GM12878 (cell line): ENCODE measurements at regions not wholly inside any gene's neighbourhood (a gene's known extent, or its start where the extent isn't known, plus 50 kb on each side); places are given as distances from the start of the nearest gene placed in this dataset.

Source experiments
- ATAC-seq: fragments of 200-7000 bp; cut with Tn5 transposase; 3 replicates; pipeline ENCODE4 v1.9.1; 2020; ENCODE audit warnings: mild to moderate bottlenecking, moderate library complexity
- BruUV-seq: library from RNA; stranded (reverse); fragments of 400-500 nt; replicated peaks from 2 replicates; lab custom pipeline; 2021; lab: Mats Ljungman, UMichigan
- CTCF ChIA-PET: fragments of 300-600 bp; sonication (Branson Sonifier 250); formaldehyde crosslinking; extraction: SDS; loops from one replicate; lab custom pipeline; 2021; ENCODE audit warnings: inconsistent platforms; lab: Yijun Ruan, JAX
- POLR2A ChIA-PET: fragments of 350-600 bp; formaldehyde crosslinking; extraction: SDS; loops from one replicate; lab custom pipeline; 2021; ENCODE audit warnings: inconsistent platforms; lab: Charles Lee
- RAD21 ChIA-PET: fragments of 300-600 bp; sonication (Branson Sonifier 250); formaldehyde crosslinking; loops from one replicate; lab custom pipeline; 2023; ENCODE audit warnings: antibody characterized with exemption; ENCODE audit not compliant: unreplicated experiment; lab: Charles Lee
- SMC1A ChIA-PET: fragments of 300-600 bp; sonication (Branson Sonifier 250); formaldehyde crosslinking; loops from one replicate; lab custom pipeline; 2023; ENCODE audit not compliant: unreplicated experiment, uncharacterized antibody; lab: Charles Lee
- DNase-seq: peaks from one replicate; pipeline ENCODE4 v3.0.0-alpha.2; 2011; ENCODE audit warnings: low read depth, low spot score
- FAIRE-seq: peaks from 3 replicates; lab custom pipeline; 2011; peaks lifted over from hg19 to GRCh38; lab: Jason Lieb, UNC
- H2AFZ ChIP-seq: 2 replicates; pipeline ENCODE4 v1.6.0; 2011; ENCODE audit warnings: low read depth, low read length, control low read depth; ENCODE audit not compliant: control insufficient read depth
- H3K27ac ChIP-seq: 2 replicates; pipeline ENCODE4 v1.5.1; 2011; ENCODE audit warnings: control low read depth; ENCODE audit not compliant: control insufficient read depth, insufficient read depth
- H3K27me3 ChIP-seq, 2 experiments: replicated peaks in 1 of 2; 2 replicates each; pipeline versions ENCODE4 v1.6.0 to v1.6.1; 2011; ENCODE audit warnings: low read length in 1 of 2; ENCODE audit not compliant: control insufficient read depth in 2 of 2, insufficient read depth in 2 of 2
- H3K36me3 ChIP-seq, 2 experiments: 2 replicates each; pipeline ENCODE4 v1.5.1; 2011; ENCODE audit warnings: low read length in 1 of 2; ENCODE audit not compliant: control insufficient read depth in 2 of 2, insufficient read depth in 2 of 2
- H3K4me1 ChIP-seq: 2 replicates; pipeline ENCODE4 v1.6.1; 2011; ENCODE audit warnings: mild to moderate bottlenecking, low read length, moderate library complexity, mixed read lengths; ENCODE audit not compliant: control insufficient read depth, insufficient read depth
- H3K4me2 ChIP-seq: 2 replicates; pipeline ENCODE4 v1.6.0; 2011; ENCODE audit warnings: control low read depth; ENCODE audit not compliant: control insufficient read depth, insufficient read depth
- H3K4me3 ChIP-seq: fragments of 200-600 bp; sonication (generic); 2 replicates; pipeline ENCODE4 v1.5.1; 2016
- H3K79me2 ChIP-seq: 2 replicates; pipeline ENCODE4 v1.6.0; 2011; ENCODE audit warnings: low read length; ENCODE audit not compliant: control insufficient read depth, insufficient read depth
- H3K9ac ChIP-seq: 2 replicates; pipeline ENCODE4 v1.8.0; 2011; ENCODE audit warnings: low read length, control low read depth, mixed read lengths; ENCODE audit not compliant: control insufficient read depth, insufficient read depth
- H3K9me3 ChIP-seq: replicated peaks from 3 replicates; pipeline ENCODE4 v1.5.1; 2011; ENCODE audit warnings: mild to moderate bottlenecking, low read length; ENCODE audit not compliant: control insufficient read depth, insufficient read depth
- H4K20me1 ChIP-seq: 2 replicates; pipeline ENCODE4 v1.6.0; 2011; ENCODE audit not compliant: control insufficient read depth, insufficient read depth
- BHLHE40 ChIP-seq, 2 experiments: fragments of 450-650 bp in 1 of 2; IDR thresholded peaks; 2 replicates each; pipeline ENCODE4 v1.6.1; 2011 to 2017; ENCODE audit warnings: low read depth in 2 of 2, borderline replicate concordance in 1 of 2, improper control_type of control experiment in 1 of 2, low read length in 1 of 2, mild to moderate bottlenecking in 1 of 2
- CHD2 ChIP-seq: IDR thresholded peaks from 2 replicates; pipeline ENCODE4 v1.6.1; 2011; ENCODE audit warnings: low read depth, low read length, improper control_type of control experiment, borderline replicate concordance
- CUX1 ChIP-seq: IDR thresholded peaks from 2 replicates; pipeline ENCODE4 v1.6.1; 2012; ENCODE audit warnings: improper control_type of control experiment, low read depth, low read length; ENCODE audit not compliant: insufficient replicate concordance
- ETV6 ChIP-seq, 2 experiments: fragments of 450-650 bp in 1 of 2; IDR thresholded peaks in 1 of 2; conservative IDR thresholded peaks in 1 of 2; 2 replicates each; pipeline ENCODE4 v1.6.1; 2014; ENCODE audit warnings: antibody characterized with exemption in 1 of 2, borderline replicate concordance in 1 of 2, low read depth in 1 of 2, mild to moderate bottlenecking in 1 of 2, moderate library complexity in 1 of 2
- HDAC2 ChIP-seq: fragments of 200-600 bp; sonication (generic); IDR thresholded peaks from 2 replicates; pipeline ENCODE4 v1.6.1; 2017
- MTA3 ChIP-seq: IDR thresholded peaks from 2 replicates; pipeline ENCODE4 v1.6.1; 2012; ENCODE audit warnings: low read length, inconsistent platforms, borderline replicate concordance
- NFXL1 ChIP-seq: fragments of 450-650 bp; IDR thresholded peaks from 2 replicates; pipeline ENCODE4 v1.6.1; 2017; ENCODE audit warnings: antibody characterized with exemption, mild to moderate bottlenecking, borderline replicate concordance
- SP1 ChIP-seq: IDR thresholded peaks from one replicate; pipeline ENCODE4 v1.6.1; 2011; ENCODE audit warnings: low read depth, low read length
- ZNF24 ChIP-seq: fragments of 450-650 bp; IDR thresholded peaks from 2 replicates; pipeline ENCODE4 v1.6.1; 2017; ENCODE audit warnings: antibody characterized with exemption, mild to moderate bottlenecking
- ZSCAN29 ChIP-seq: fragments of 450-650 bp; IDR thresholded peaks from 2 replicates; pipeline ENCODE4 v1.6.1; 2017; ENCODE audit warnings: mild to moderate bottlenecking, moderate library complexity
- ZZZ3 ChIP-seq: IDR thresholded peaks from 2 replicates; pipeline ENCODE4 v1.6.1; 2011; ENCODE audit warnings: low read depth; ENCODE audit not compliant: control insufficient read depth, insufficient read length
- WGBS: methylation state at CpG from one replicate; pipeline ENCODE4 v1.1.6; 2016; ENCODE audit warnings: low lambda C conversion rate; ENCODE audit not compliant: insufficient replicate concordance, insufficient coverage; ENCODE audit errors: missing lambda C conversion rate; 5-methylcytosine and 5-hydroxymethylcytosine counted together
- in situ Hi-C: fragments of 300-500 bp; cut with MboI; formaldehyde crosslinking; loops from 9 replicates; pipeline ENCODE4 v1.14.3; 2018; ENCODE audit warnings: mixed read lengths
- intact Hi-C: fragments of 100-400 bp; cut with micrococcal nuclease; formaldehyde crosslinking; loops from one replicate; pipeline ENCODE4 v1.14.2; 2022; ENCODE audit not compliant: unreplicated experiment
- TF ChIP-seq, protein P1 (sequence below): fragments of 450-650 bp; IDR thresholded peaks from 2 replicates; pipeline ENCODE4 v1.6.1; 2017; ENCODE audit warnings: mild to moderate bottlenecking, moderate library complexity

- Histone ChIP-seq H3K4me1 (no peaks in the 10 kb centered on the region), H4K20me1 (no peaks in the 10 kb centered on the region), H3K4me3 (no peak overlapping the region), H3K79me2 (no peaks in the 10 kb centered on the region), H3K9me3 (no peaks in the 10 kb centered on the region), H3K9ac (no peak overlapping the region), H2AFZ (no peak overlapping the region), H3K27me3 (no peaks in the 10 kb centered on the region), H3K27ac (no peak overlapping the region), H3K36me3 (no peaks in the 10 kb centered on the region), H3K4me2 (no peak overlapping the region)
- in situ Hi-C loops (no loop called here), intact Hi-C loops (no loop called here)
- SMC1A ChIA-PET: interaction anchor here (0.6 to 1.1 kb wide), 2 partner anchors 26 to 1251 kb away, joined by 3 read pairs; no protein-coding TSS in a partner anchor
- DNase-seq: no peak
- BruUV-seq: no TSS peak
- ATAC-seq: no peak
- CTCF ChIA-PET: no interaction called here
- RAD21 ChIA-PET: interaction anchor here (2.1 kb wide), 1 partner anchor 9 kb away, joined by 5 read pairs; no protein-coding TSS in a partner anchor
- WGBS: 50% methylated on average over 19 of the region's 19 CpGs
- no peak for FAIRE-seq
- TF ChIP-seq CUX1: no peak
- TF ChIP-seq BHLHE40 (IDR thresholded peaks at IDR 0.05; ENCODE audit: borderline replicate concordance in 1 of 2, low read depth in 2 of 2, low read length in 1 of 2): no peak
- no peak for TF ChIP-seq SP1
- TF ChIP-seq ETV6 (conservative IDR thresholded peaks at IDR 0.05 in 1 of 2, IDR thresholded peaks at IDR 0.05 in 1 of 2; ENCODE audit: borderline replicate concordance in 1 of 2, low read depth in 1 of 2): no peak
- no peak for TF ChIP-seq ZSCAN29
- no peak for TF ChIP-seq ZZZ3
- TF ChIP-seq NFXL1: no peak
- no peak for TF ChIP-seq MTA3
- TF ChIP-seq CHD2: no peak
- no peak for TF ChIP-seq ZNF24
- TF ChIP-seq HDAC2: no peak
- TF ChIP-seq, protein P1, sequence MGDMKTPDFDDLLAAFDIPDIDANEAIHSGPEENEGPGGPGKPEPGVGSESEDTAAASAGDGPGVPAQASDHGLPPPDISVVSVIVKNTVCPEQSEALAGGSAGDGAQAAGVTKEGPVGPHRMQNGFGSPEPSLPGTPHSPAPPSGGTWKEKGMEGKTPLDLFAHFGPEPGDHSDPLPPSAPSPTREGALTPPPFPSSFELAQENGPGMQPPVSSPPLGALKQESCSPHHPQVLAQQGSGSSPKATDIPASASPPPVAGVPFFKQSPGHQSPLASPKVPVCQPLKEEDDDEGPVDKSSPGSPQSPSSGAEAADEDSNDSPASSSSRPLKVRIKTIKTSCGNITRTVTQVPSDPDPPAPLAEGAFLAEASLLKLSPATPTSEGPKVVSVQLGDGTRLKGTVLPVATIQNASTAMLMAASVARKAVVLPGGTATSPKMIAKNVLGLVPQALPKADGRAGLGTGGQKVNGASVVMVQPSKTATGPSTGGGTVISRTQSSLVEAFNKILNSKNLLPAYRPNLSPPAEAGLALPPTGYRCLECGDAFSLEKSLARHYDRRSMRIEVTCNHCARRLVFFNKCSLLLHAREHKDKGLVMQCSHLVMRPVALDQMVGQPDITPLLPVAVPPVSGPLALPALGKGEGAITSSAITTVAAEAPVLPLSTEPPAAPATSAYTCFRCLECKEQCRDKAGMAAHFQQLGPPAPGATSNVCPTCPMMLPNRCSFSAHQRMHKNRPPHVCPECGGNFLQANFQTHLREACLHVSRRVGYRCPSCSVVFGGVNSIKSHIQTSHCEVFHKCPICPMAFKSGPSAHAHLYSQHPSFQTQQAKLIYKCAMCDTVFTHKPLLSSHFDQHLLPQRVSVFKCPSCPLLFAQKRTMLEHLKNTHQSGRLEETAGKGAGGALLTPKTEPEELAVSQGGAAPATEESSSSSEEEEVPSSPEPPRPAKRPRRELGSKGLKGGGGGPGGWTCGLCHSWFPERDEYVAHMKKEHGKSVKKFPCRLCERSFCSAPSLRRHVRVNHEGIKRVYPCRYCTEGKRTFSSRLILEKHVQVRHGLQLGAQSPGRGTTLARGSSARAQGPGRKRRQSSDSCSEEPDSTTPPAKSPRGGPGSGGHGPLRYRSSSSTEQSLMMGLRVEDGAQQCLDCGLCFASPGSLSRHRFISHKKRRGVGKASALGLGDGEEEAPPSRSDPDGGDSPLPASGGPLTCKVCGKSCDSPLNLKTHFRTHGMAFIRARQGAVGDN: no peak
- POLR2A ChIA-PET: no interaction called here
Measured at GRCh38 chr3:82938821-82939328, 1177.4 kb upstream of the GBE1 start.
